ENCODE measurements at regions not wholly inside any gene's neighbourhood (a gene's known extent, or its start where the extent isn't known, plus 50 kb on each side); places are given as distances from the start of the nearest gene placed in this dataset.

DNA sequence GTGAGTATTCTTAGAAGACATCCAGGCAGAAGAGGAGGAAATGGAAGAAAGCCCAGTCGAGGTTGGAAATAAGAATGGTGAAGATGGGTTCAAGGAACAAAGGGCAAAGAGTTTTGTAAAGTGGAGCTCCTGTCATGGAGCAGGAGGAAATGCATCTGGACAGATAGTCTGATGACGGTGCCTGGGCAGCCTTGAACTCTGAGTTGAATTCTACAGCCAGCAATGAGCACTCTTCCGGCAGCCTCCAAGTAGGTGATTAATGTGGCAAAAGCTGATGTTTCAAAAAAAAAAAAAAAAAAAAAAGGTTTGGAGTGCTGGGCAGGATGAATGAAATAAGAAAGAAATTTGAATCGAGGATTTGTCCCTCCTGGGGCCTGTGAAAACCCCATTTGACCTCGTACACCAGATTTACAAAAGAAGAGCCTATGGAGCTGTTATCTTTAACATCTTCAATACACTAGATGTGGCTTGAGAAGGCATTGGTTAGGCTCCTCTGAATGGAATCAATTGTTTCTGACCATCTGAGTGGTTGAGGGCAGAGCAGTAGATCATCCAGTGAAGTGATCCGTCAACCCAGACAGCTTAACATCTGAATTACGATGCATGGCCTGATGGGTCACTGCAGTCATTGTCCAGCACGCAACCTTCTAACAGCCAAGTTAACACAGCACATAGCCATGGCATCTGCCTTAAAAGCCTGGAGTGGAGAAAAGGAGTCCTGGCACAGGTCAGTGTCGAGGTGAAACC is 449.7 kb downstream of the TXNL1 start:
- H3K36me3 ChIP-seq (ENCODE audit: control insufficient read depth in 2 of 2, insufficient read depth in 2 of 2, low read length in 1 of 2) = no peaks in the 10 kb centered on the region
- no peak for DNase-seq (ENCODE audit: low read depth in 6 of 9, low spot score in 9 of 9)
- 94% methylated on average over 9 of the region's 9 CpGs for WGBS

DNA sequence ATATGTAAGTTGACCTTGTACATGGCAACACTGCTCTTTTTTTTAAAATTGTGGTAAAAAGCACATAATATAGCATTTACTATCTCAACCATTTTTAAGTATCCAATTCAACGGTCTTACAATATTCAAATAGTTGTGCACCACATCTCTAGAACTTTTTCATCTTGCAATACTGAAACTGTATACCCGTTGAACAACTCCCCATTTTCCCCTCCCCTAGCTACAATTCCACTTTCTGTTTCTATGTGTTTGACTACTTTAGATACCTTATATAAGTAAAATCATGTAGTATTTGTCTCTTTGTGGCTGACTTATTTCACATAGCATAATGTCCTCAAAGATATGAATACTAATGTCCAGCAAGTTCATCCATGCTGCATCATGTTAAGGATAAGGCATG is 452.1 kb downstream of the TXNL1 start:
- H3K36me3 ChIP-seq (ENCODE audit: control insufficient read depth in 2 of 2, insufficient read depth in 2 of 2, low read length in 1 of 2) = no peaks in the 10 kb centered on the region
- WGBS = 97% methylated on average over 2 of the region's 2 CpGs
- H3K4me3 ChIP-seq (ENCODE audit: low read length in 2 of 2) = no peak overlapping the region
- H3K27ac ChIP-seq (ENCODE audit: low read depth in 1 of 2, low read length in 1 of 2) = no peak overlapping the region
- H3K9me3 ChIP-seq (ENCODE audit: control insufficient read depth in 2 of 2, insufficient read depth in 1 of 2, low read length in 1 of 2) = no peaks in the 10 kb centered on the region
- H3K4me1 ChIP-seq (ENCODE audit: control insufficient read depth in 2 of 2, insufficient read depth in 2 of 2, low read length in 2 of 2) = no peaks in the 10 kb centered on the region
- DNase-seq (ENCODE audit: low read depth in 6 of 9, low spot score in 9 of 9) = no peak
- no peaks in the 10 kb centered on the region for H3K27me3 ChIP-seq (ENCODE audit: control insufficient read depth in 2 of 2, insufficient read depth in 1 of 2, low read length in 1 of 2)

More for the DNA sequence above, 449.7 kb downstream of the TXNL1 start:
- Histone ChIP-seq H3K4me1 (ENCODE audit: control insufficient read depth in 2 of 2, insufficient read depth in 2 of 2, low read length in 2 of 2) (no peaks in the 10 kb centered on the region), H3K27ac (ENCODE audit: low read depth in 1 of 2, low read length in 1 of 2) (no peak overlapping the region), H3K4me3 (ENCODE audit: low read length in 2 of 2) (no peak overlapping the region), H3K9me3 (ENCODE audit: control insufficient read depth in 2 of 2, insufficient read depth in 1 of 2, low read length in 1 of 2) (no peaks in the 10 kb centered on the region), H3K27me3 (ENCODE audit: control insufficient read depth in 2 of 2, insufficient read depth in 1 of 2, low read length in 1 of 2) (no peaks in the 10 kb centered on the region)

DNA sequence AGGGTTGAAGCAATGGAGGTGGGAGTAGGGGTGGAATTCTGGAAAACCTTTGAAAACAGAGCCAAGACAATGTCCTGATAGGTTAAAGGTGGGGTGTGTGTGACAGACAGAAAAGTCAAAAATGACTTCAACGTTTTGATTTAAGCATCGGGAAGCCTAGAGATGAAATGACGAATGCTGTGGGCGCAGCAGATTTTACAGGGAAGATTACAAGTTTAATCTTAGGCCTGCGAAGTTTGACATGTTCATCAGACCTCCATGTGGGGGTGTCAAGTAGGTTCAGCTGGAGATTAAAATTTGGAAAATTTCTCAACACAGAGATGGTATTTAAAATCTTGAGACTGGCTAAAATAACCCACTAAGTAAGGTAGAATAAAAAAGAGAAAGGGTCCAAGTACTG is 453.3 kb downstream of the TXNL1 start:
- no peak overlapping the region for H3K27ac ChIP-seq (ENCODE audit: low read depth in 1 of 2, low read length in 1 of 2)
- no peaks in the 10 kb centered on the region for H3K4me1 ChIP-seq (ENCODE audit: control insufficient read depth in 2 of 2, insufficient read depth in 2 of 2, low read length in 2 of 2)
- no peaks in the 10 kb centered on the region for H3K27me3 ChIP-seq (ENCODE audit: control insufficient read depth in 2 of 2, insufficient read depth in 1 of 2, low read length in 1 of 2)
- no peaks in the 10 kb centered on the region for H3K9me3 ChIP-seq (ENCODE audit: control insufficient read depth in 2 of 2, insufficient read depth in 1 of 2, low read length in 1 of 2)
- H3K36me3 ChIP-seq (ENCODE audit: control insufficient read depth in 2 of 2, insufficient read depth in 2 of 2, low read length in 1 of 2) = no peaks in the 10 kb centered on the region
- WGBS = 97% methylated on average over 5 of the region's 5 CpGs
- no peak for DNase-seq (ENCODE audit: low read depth in 6 of 9, low spot score in 9 of 9)
- H3K4me3 ChIP-seq (ENCODE audit: low read length in 2 of 2) = no peak overlapping the region

DNA sequence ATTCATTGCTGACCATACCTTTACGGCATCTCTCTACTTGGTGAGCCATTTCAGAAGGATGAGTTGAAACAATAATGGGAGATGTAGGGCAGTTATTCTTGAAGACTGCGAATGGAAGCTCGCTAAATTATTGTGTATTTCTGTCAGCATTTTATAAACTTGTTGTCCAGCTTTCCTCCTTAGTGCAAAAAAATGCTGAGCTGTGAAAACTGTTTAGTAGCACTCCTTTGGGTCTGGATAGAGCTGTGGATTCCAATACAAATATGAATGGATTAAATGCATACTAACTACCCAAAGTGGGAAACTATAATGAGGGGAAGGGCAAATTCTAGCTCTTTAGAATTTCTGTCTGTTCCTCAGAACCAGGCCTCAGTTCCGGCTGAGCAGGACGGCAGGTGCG is 461.6 kb downstream of the TXNL1 start:
- Histone ChIP-seq H3K36me3 (ENCODE audit: control insufficient read depth in 2 of 2, insufficient read depth in 2 of 2, low read length in 1 of 2) (no peaks in the 10 kb centered on the region), H3K27ac (ENCODE audit: low read depth in 1 of 2, low read length in 1 of 2) (no peak overlapping the region), H3K4me1 (ENCODE audit: control insufficient read depth in 2 of 2, insufficient read depth in 2 of 2, low read length in 2 of 2) (no peaks in the 10 kb centered on the region), H3K27me3 (ENCODE audit: control insufficient read depth in 2 of 2, insufficient read depth in 1 of 2, low read length in 1 of 2) (no peaks in the 10 kb centered on the region), H3K4me3 (ENCODE audit: low read length in 2 of 2) (no peak overlapping the region), H3K9me3 (ENCODE audit: control insufficient read depth in 2 of 2, insufficient read depth in 1 of 2, low read length in 1 of 2) (no peaks in the 10 kb centered on the region)
- 97% methylated on average over 6 of the region's 6 CpGs for WGBS
- no peak for DNase-seq (ENCODE audit: low read depth in 6 of 9, low spot score in 9 of 9)

DNA sequence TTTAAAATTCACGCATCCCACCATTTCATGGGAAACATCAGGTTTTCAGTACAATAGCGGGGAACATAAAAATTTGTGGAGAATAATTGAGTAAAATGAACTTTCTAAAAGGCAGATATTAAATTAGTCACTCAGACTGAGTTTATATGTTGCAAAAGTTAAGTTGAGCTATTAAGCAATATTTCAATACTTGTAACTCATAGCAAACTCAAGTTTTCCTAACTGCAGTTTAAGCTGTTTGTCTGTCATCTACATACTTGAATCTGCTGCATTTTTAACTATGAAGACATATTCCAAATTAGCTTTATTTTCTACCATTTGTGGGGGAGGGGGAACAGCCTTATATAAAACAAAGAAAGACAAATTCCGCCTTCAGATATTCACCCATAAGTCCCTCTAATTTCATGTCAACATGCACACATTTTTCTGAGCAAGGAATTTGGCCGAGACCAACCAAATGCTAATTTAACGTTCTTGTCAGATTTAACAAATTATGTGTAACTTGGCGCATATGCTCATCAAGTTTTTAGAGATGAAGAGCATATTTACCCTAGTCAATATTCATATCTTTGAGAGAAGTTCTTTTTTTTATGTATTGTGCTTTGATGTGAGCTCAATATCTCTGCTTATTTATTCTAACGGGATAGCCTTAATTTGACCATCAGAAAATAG is 462.9 kb downstream of the TXNL1 start:
- Histone ChIP-seq H3K4me1 (ENCODE audit: control insufficient read depth in 2 of 2, insufficient read depth in 2 of 2, low read length in 2 of 2) (no peaks in the 10 kb centered on the region), H3K9me3 (ENCODE audit: control insufficient read depth in 2 of 2, insufficient read depth in 1 of 2, low read length in 1 of 2) (no peaks in the 10 kb centered on the region)
- no peak for DNase-seq (ENCODE audit: low read depth in 6 of 9, low spot score in 9 of 9)

DNA sequence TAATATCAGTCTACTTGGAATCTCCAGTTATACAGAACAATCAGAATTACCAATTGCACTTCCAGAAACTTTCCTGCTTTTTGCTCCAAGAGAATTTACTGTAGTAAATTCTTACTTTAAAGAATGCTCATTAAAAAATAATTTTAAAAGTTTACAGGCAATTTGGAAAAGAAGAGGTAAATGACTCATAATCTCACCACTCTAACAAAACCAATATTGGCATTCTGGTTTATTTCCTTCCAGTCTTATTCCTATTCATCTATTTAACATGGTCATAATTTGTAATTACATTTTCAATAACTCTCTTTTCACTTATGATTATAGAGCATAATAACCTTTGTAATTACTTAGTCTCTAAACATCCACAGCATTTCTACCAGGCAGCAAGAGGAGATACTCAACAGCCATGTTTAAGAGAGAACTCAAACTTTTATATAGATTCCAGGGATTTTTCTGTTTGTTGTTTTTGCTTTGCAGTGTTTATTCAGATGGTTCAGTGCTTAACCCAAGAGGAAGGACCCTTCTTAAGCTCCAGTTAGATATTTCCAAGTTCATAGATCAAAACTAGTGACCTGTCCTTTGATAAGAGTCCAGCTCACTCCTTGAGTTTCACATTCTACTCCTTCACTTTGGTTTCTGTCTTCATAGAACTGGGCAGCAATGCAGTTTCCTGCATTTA is 464.7 kb downstream of the TXNL1 start:
- Histone ChIP-seq H3K4me3 (ENCODE audit: low read length in 2 of 2) (no peak overlapping the region), H3K27me3 (ENCODE audit: control insufficient read depth in 2 of 2, insufficient read depth in 1 of 2, low read length in 1 of 2) (no peaks in the 10 kb centered on the region), H3K27ac (ENCODE audit: low read depth in 1 of 2, low read length in 1 of 2) (no peak overlapping the region), H3K9me3 (ENCODE audit: control insufficient read depth in 2 of 2, insufficient read depth in 1 of 2, low read length in 1 of 2) (no peaks in the 10 kb centered on the region), H3K36me3 (ENCODE audit: control insufficient read depth in 2 of 2, insufficient read depth in 2 of 2, low read length in 1 of 2) (no peaks in the 10 kb centered on the region), H3K4me1 (ENCODE audit: control insufficient read depth in 2 of 2, insufficient read depth in 2 of 2, low read length in 2 of 2) (no peaks in the 10 kb centered on the region)
- DNase-seq (ENCODE audit: low read depth in 6 of 9, low spot score in 9 of 9) = no peak

More for the DNA sequence above, 462.9 kb downstream of the TXNL1 start:
- Histone ChIP-seq H3K36me3 (ENCODE audit: control insufficient read depth in 2 of 2, insufficient read depth in 2 of 2, low read length in 1 of 2) (no peaks in the 10 kb centered on the region), H3K27ac (ENCODE audit: low read depth in 1 of 2, low read length in 1 of 2) (no peak overlapping the region), H3K4me3 (ENCODE audit: low read length in 2 of 2) (no peak overlapping the region), H3K27me3 (ENCODE audit: control insufficient read depth in 2 of 2, insufficient read depth in 1 of 2, low read length in 1 of 2) (no peaks in the 10 kb centered on the region)
- WGBS = 98% methylated on average over 7 of the region's 7 CpGs

DNA sequence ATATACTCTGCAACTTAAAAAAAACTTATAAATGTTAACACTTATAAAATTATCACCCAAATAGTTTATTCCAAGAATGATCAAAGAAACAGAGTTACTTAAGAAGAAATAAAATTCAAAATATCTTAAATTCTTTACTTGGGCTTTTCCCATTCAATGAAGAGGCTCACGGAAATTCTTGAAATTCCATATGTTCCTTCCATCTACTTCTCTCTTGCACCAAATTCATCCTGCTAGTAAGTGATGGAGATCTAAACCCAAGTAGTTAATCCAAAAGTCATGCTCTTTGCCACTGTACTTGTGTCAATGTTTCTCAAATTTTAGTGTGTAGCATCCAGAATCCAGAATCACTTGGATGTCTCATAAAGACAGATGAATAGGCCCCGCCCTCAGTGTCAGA is 465.9 kb downstream of the TXNL1 start:
- WGBS = 97% methylated on average over 2 of the region's 2 CpGs
- no peaks in the 10 kb centered on the region for H3K4me1 ChIP-seq (ENCODE audit: control insufficient read depth in 2 of 2, insufficient read depth in 2 of 2, low read length in 2 of 2)
- no peak for DNase-seq (ENCODE audit: low read depth in 6 of 9, low spot score in 9 of 9)
- no peak overlapping the region for H3K4me3 ChIP-seq (ENCODE audit: low read length in 2 of 2)
- H3K27ac ChIP-seq (ENCODE audit: low read depth in 1 of 2, low read length in 1 of 2) = no peak overlapping the region
- H3K9me3 ChIP-seq (ENCODE audit: control insufficient read depth in 2 of 2, insufficient read depth in 1 of 2, low read length in 1 of 2) = no peaks in the 10 kb centered on the region
- no peaks in the 10 kb centered on the region for H3K36me3 ChIP-seq (ENCODE audit: control insufficient read depth in 2 of 2, insufficient read depth in 2 of 2, low read length in 1 of 2)
- no peaks in the 10 kb centered on the region for H3K27me3 ChIP-seq (ENCODE audit: control insufficient read depth in 2 of 2, insufficient read depth in 1 of 2, low read length in 1 of 2)

DNA sequence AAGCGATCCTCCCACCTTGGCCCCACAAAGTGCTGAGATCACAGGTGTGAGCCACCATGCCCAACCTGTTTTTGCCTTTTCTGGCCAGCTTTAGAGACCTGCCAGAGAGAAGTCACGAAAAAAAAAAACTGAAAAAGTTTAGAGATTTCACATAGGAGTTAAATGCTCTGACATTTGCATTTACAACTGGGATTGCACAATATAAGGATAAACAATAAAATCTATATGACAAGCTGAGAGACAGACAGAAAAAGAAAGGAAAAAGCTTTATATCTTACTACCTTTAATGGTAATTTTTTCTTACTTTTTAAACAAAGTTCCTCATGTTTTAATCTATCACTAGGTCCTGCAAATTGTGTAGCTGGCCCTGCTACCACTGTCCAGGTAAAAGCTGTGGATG is 466.5 kb downstream of the TXNL1 start:
- no peak for DNase-seq (ENCODE audit: low read depth in 6 of 9, low spot score in 9 of 9)
- H3K9me3 ChIP-seq (ENCODE audit: control insufficient read depth in 2 of 2, insufficient read depth in 1 of 2, low read length in 1 of 2) = no peaks in the 10 kb centered on the region
- H3K27me3 ChIP-seq (ENCODE audit: control insufficient read depth in 2 of 2, insufficient read depth in 1 of 2, low read length in 1 of 2) = no peaks in the 10 kb centered on the region
- H3K4me3 ChIP-seq (ENCODE audit: low read length in 2 of 2) = no peak overlapping the region
- H3K27ac ChIP-seq (ENCODE audit: low read depth in 1 of 2, low read length in 1 of 2) = no peak overlapping the region
- WGBS = 99% methylated on average over 2 of the region's 2 CpGs
- H3K36me3 ChIP-seq (ENCODE audit: control insufficient read depth in 2 of 2, insufficient read depth in 2 of 2, low read length in 1 of 2) = no peaks in the 10 kb centered on the region
- no peaks in the 10 kb centered on the region for H3K4me1 ChIP-seq (ENCODE audit: control insufficient read depth in 2 of 2, insufficient read depth in 2 of 2, low read length in 2 of 2)

DNA sequence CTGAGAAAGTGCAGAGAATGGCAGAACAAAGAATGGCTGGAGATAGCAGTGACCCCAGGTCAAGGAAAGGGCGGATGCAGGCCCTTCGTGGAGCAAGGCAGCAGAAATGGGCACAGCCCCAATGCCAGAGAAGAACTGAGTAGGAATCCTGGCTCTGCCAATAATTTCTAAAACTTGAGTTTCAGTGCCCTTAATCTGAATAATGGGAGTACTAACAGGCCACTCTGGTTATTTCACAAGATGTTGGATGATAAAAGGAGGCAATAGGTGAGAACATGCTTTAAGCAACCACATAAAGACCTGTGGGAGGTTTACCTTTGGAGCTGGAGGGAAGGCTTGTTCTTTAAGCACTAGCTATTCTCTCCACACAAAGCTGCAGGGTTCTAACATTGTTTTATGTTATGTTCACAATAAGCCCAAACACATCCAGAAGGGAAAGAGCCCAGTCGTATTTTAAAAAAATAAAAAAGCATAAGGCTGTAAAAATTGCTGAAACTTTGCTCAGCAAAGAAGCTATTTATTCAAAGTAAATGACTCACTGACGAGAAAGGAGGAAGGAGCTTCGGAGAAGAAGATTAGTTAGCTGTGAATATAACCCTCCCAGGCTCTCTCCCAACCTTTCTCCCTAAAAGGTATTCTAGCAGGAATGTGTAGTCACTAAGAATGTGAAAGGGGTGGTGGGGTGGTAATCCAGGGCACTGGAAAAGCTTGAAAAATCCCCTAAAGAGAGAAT is 470.2 kb downstream of the TXNL1 start:
- no peak for DNase-seq (ENCODE audit: low read depth in 6 of 9, low spot score in 9 of 9)
- WGBS = 96% methylated on average over 5 of the region's 5 CpGs

More for the DNA sequence above, 470.2 kb downstream of the TXNL1 start:
- Histone ChIP-seq H3K9me3 (ENCODE audit: control insufficient read depth in 2 of 2, insufficient read depth in 1 of 2, low read length in 1 of 2) (no peaks in the 10 kb centered on the region), H3K27me3 (ENCODE audit: control insufficient read depth in 2 of 2, insufficient read depth in 1 of 2, low read length in 1 of 2) (no peaks in the 10 kb centered on the region), H3K4me1 (ENCODE audit: control insufficient read depth in 2 of 2, insufficient read depth in 2 of 2, low read length in 2 of 2) (no peaks in the 10 kb centered on the region), H3K4me3 (ENCODE audit: low read length in 2 of 2) (no peak overlapping the region), H3K36me3 (ENCODE audit: control insufficient read depth in 2 of 2, insufficient read depth in 2 of 2, low read length in 1 of 2) (no peaks in the 10 kb centered on the region), H3K27ac (ENCODE audit: low read depth in 1 of 2, low read length in 1 of 2) (no peak overlapping the region)
